Epidermal melanocyte (primary cell): ENCODE measurements at regions not wholly inside any gene's neighbourhood (a gene's known extent, or its start where the extent isn't known, plus 50 kb on each side); places are given as distances from the start of the nearest gene placed in this dataset.
A peak's percentile ranks its signal among the peaks of the same experiment; 100 is the strongest.

ENCODE experiments used
- DNase-seq: peaks from one replicate; pipeline ENCODE4 v3.0.0; 2011; ENCODE audit warnings: low spot score; ENCODE audit not compliant: insufficient read length

DNA sequence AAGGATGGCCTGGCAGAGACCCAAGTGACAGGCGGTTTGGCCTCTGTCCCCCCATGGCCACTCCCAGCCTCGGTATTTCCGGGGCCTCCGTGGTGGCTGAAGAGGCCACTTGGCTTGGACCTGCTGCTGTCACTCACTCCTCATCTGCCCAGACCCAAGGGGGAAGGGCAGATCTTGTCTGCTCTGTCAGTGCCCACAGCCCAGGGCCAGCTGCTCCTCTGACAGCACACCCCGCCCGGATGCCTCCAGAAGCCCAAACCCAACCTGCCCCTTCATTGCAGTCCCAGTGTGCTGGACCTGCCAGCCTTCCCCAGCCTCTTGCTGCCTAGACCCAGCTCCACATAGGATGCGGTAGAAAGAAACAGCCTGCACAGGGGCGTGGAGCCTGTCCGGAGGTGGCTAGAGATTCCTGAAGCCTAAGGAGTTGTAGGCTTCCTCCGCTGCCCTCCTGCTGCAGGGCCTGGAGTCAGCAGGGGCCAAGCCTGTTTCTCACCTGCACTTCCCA, 52.0 kb downstream of the MAGEF1 start:
- DNase-seq = no peak

DNA sequence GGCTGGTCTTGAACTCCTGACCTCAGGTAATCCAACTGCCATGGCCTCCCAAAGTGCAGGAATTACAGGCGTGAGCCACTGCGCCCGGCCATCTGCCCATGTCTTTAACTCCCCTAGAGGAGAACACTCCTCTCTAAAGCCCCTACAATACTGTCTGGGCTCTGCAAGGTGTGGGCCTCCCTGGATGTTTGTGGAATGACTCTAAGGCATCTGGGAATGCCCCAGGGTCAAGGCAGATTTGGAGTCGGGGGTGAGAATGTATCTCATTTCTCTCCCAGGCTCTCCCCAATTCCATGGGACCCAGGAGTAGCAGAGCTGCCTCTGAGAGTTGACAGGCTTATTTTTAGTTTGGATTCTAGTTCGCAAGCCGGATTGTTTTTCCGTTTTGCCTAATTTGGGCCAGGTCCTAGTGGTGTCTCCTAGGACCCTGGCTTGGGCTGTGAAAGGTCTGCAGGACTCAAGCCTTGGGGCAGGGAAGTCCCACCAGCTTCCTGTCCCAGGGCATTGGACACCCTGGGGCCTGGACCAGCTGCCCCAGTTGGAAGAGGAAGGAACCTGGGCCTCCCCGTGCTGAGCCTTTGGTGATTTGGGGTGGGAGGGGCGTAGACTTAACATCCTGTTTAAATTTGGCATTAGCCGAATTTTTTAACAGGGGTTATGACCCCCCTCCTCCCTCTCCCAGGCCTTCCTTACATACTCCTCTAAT, 53.5 kb downstream of the MAGEF1 start:
- DNase-seq = no peak

DNA sequence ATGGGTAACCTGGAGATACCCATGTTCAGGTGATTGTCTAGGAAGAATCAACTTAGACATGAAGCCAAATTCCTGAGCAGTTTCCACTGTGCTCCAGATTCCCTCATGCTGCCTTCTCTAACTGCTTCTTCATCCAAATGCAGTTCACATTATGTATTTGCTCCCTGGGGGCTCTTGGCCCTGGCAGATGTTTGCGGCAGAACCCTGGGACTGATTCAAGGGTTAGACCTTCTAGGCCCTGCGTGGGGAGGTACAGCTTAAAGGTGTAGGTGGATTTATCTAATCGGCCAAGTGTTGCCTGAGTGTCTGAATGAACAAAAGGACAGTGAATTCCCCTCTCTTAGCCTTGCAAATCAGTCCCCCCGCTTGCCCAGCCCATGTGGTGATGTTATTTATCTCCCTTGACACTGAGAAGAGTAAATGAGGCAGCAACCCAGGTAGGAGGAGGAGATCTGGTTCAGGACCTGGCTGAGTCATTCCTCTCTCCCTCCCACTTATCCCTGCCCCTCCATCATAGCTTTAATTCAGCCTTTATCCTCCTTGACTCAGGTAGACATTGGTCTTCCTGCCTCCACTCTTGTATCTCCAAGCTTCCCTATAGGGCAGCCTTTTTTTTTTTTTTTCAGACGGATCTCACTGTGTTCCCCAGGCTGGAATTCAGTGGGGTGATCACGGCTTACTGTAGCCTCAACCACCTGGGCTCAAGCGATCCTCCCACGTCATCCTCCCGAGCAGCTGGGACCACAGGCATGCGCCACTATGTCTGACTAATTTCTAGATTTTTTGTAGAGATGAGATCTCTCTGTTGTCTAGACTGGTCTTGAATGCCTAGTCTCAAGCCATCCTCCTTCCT, 54.8 kb downstream of the MAGEF1 start:
- DNase-seq = no peak

DNA sequence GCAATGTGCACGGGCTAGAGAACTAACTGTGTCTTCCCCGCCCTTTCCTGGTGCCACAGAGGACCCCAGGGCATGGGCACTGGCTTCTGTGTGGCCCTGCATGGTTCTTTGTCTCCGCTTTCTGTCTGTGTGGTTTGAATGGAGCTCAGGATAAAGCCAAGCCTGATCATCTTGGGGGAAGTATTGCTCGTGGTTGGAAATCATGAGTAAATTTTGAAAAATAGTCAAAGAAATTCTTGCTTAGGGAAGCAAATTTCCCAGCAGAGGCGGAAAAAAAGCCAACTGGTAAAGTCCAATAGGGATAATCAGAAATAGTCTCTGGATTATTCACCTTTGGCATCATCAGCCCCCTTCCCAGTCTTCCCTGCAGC, 55.4 kb downstream of the MAGEF1 start:
- DNase-seq = peak; percentile 45

DNA sequence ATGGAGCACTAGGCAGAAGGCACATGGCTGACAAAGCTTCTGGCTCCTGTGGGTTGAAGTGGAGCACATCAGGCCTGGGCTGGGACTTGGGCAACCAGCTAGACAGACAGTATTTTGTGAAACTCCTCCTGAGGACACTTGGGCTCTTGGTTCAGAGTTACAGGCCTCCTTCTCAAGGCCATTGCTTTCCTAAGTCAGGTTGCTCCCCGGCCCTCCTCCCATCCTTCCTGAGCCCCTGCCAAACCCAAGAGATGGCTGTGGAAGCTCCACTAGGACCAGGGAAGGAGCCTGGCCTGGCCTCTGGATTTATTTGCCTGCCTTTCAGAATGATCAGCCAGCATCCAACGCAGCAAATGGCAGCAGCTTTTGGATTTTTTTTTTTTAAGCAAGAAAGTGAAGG, 56.3 kb downstream of the MAGEF1 start:
- DNase-seq = no peak

DNA sequence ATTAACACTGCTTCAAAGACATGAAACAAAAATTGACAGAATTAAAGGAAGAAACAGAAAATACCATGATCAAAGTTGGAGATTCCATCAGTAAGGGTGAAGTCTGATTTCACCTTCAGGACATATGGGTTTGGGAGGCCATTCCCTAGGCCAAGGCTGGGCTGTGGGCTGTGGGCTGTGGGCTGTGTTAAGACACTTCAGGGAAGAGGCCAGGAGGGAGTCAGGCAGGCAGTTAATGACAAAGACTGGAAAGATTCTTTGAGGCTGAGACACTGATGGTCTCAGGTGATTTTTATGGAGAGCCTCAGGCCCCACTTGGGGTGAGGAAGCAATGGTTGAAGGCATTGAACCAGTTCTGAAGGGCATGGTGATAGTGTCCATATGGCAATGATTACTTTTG, 57.5 kb downstream of the MAGEF1 start:
- no peak for DNase-seq

DNA sequence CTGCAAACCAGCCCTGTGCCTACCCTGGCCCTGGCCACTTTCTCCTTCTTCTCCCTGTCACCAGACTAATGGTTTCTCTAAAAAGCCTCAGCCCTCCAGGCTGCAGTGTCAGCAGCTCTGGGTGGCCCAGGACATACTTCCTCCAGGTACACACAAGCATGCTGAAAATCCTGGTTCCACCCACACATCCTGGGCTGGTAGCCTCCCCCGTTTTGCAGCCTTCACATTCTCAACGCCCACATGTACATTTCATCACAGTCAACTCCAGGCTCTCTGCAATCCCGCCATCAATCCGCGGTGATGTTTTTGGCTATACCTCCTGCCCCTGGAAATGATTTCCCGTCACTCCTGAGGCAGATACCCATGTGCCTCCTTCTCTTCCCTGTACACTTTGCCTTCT, 59.4 kb downstream of the MAGEF1 start:
- no peak for DNase-seq

DNA sequence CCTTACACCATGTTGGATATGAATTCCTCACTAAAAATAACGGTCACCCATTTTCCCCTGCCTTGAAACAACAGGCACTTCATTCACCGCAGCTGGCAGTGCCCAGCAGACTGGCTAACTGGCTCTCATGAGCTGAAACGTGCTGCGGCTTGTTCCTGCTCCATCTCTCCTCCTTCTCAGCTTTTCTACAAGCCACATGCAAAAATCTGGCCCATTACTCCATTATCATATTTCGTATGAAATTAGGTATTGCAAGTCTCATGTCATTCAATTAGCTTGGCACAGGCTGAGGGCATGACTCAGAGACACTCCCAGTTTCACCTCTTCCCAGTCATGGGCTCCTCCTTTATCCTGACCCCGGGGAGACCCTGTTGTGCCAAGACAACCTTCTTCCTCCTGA, 60.0 kb downstream of the MAGEF1 start:
- DNase-seq = no peak

DNA sequence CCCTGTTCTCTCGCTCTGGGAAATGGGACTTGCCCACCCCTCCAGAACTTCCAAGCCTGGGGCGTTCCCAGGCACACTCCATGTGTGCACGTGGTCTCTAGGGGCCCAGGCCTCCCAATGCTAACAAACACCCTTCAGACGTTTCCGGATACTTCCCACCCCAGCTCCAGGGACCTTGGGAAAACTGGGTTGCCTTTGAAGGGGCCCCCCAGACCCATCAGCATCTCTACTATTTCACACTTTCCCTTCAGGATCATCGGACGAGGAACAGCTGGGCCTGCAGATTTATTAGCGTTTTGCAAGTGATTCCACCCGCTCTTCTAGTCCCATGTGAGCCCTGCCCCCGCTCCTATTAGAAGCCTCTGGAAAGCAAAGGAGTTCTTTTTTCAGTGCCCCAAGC, 63.2 kb downstream of the MAGEF1 start:
- no peak for DNase-seq

DNA sequence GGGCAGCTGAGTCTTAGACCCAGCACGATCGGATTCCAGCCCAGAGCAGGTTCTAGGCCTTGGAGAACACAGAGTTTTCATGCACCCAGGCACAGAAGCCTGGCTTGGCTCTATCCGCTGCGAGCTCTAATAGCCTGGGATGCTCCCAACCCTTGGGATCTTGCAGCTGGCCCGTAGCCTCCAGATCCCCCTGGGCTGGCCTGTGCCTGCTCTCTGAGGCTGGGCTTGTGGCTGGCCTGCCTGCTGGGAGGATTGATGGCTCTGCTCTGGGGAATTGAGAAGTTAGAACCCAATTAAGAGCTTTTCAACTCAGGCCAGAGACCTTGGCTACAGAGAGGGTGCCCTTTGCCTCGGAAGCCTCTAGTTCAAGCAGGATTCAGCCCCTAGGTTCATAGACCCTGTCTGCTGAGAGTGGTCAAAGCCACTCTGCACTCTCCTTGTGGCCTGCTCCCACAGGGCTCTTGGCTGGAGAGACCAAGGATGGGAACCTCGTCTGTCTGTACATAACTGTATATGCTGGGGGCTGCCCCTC, 64.4 kb downstream of the MAGEF1 start:
- no peak for DNase-seq

DNA sequence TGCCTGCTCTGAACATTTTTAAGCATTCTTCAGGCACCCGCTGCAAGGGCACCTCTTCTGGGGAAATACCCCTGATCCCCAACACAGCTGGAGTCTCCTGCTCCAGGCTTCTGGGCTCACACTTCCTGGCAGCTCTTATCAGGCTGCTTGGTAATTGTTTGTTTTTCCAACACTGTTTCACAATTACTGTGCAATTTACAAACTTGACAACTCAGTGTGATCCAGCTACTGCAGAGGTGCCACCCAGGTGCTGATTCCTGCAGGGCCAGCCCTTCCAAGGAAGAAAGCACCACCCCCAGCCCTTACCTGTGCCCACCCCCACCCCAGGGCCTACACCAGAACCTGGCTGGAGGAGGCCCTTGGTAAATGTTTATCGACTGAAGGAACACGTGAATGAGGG, 66.5 kb downstream of the MAGEF1 start:
- DNase-seq = no peak

DNA sequence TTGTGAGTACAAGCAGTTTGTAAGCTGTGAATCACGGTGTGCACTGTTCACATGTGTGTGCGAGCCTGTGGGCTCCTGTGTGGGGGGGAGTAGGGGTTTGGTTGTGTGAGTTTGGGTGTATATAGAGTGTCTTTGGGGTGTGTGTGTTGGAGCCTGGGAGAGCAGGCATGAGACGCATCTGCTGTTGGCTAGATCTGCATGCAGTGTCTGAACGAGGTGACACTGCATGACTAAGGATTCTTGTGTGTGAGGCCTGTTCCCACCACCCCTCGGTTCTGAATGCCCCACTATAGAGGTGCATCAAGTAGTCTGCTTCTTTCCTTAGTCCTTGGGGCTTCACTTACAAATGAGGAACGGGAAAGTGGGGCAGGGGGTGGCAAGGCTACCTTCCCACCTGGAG, 68.4 kb downstream of the MAGEF1 start:
- no peak for DNase-seq

DNA sequence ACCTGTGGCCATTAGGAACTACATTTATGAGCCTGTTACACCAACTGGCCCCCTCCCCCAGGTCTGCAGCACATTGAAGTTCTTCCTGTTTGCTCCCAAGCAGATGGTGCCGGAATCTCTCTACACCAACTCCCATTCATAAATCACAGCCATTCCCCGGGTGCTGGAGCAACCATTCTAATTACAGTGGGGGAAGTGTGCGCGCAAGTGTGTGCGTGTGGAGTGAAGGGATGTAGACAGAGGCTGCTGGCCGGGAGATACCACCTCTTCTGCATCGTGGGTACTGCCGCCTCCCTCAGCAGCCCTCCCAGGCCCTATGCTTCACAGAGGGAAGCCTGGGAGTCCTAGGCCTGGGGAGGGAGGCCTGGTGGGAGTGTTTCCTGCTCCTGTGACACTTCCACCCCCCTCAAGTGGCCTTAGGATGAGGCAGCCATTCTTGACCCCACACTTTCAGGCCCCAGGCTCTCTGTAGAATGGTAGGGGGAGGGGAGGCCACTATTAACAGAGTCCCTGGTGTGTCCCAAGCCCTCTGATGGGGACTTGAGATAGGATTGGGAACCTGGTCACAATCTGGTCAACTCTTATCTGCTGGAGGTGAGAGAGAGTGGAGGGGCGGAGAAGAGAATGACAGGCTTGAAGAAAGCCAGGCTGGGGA, 69.1 kb downstream of the MAGEF1 start:
- no peak for DNase-seq

DNA sequence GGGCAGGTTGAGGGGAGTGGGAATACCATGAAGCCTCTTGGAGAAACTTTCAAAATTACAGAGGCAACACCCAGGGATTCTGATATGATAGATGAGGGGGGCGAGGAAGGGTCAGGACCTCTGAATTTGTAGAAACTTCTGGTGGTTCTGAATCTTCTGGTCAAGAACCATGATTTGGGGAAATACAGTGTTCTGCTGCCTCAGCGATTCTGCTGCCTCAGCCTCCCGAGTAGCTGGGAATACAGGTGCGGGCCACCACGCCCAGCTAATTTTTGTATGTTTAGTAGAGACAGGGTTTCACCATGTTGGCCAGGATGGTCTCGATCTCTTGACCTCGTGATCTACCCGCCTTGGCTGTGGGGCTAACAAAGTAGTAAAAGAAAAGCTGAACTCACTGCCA, 70.4 kb downstream of the MAGEF1 start:
- DNase-seq = no peak

DNA sequence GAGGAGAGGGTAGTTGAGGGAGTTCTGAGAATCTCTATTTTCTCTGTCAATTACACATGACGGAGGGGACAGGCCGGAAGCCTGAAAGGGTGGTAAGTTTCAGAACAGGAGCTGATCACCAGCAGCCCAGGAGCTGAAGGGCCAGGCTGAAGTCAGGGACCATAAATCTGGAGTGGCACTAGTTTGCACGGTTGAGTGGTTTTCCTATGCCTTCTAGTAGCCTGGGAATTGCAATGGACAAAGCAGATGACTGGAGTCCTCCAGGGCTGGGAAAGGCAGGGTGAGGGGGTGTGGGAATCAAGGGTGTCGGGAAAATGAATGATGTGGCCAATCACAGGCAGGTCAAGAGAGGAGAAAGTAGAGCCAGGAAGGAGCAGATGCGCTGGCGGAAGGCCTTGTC, 72.5 kb downstream of the MAGEF1 start:
- no peak for DNase-seq

DNA sequence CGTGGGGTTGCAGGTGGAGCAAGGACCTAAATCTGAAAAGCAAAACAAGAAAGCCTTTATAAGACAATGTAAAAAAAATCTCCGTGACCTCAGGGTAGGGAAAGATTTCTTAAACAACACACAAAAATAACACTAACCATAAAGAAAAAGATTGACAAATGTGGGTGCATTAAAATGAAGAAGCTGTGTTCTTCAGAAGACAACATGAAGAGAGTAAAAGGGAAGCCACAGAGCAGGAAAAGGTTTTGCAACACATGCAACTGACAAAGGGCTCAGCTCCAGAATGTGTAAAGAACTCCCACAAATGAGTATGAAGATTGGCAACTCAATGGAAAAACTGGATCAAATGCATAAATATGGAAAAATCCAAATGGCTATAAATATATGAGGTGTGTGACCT, 74.2 kb downstream of the MAGEF1 start:
- DNase-seq = no peak

DNA sequence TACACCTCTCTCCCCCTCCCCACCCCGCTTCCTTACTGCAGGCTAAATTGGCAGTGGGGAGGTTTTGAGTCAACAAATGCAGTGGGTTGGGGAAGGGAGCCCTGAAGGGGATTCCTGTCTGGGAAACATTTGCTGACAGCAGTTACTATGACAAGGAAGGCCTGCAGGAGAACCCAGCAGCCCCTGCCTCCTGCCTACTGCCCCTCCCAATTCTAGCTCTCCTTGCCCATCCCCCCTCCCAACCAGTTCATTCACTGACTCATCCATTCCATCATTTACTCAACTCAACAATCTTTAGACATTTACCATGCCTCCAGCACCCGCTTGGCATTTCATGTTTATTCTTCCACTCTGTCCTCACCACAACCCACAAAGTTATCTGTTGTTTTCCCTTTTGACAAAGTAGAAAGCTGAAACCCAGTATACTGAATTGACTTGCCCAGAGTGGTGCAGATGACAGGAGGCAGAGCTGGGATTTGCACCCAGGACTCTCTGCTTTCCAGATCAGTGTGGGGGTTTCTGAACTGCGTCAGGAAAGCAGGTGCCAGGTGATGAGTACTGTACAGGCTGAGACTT, 75.0 kb downstream of the MAGEF1 start:
- peak; percentile 63 for DNase-seq

DNA sequence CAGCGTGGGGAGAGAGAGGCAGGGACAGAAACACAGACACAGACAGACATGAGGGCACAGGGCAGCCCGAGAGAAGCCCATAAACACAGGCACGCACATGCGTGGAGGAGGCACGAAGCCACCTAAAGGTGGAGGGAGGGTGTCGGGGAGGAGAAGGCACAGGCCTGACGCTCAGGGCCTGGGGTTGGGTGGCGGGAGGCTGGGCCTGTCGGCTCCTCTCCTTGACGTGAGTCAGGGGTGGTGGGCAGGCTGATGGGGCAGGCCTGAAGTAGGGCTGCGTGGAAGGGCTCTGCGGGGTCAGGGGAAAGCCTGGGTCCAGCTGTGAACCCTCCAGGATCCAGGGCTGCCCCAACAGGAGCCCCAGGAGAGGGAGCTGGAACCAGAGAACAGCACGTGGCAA, 74.2 kb downstream of the EPHB3 start:
- no peak for DNase-seq

DNA sequence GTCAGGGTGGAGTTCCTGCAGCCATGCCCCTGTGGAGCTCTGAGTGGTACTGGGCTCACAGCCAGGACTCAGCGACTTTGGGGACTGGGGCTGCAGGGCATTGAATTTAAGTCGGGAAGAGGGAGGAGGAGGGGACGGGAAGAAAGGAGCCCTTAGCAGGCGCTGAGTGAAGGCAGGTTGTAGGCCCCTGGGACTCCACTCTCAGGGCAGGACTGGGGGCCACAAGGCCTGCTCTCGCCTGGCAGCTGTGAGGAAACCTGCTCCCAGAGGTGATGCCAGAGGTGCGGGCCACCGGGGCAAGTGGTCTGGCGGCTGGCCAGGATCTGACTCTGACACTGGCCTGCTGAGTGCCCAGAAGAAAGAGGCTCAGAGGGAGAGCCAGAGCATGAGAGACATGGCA, 73.5 kb downstream of the EPHB3 start:
- no peak for DNase-seq

DNA sequence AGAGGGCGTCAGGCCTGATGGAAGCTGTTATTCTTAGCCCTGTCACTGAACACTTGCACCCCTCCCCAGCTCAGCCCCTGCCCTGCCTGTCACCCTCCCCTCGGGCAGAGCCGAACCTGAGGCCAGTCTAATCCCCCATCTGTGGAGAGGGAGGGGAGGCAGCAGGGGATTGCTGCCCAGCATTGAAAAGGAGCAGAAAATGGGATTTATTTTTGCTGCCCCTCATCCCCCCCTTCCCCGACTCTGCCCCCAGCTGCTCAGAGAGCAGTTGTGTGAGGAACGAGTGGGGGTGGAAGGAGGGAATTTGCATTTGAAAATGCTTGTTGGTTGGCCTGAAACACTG, 71.6 kb downstream of the EPHB3 start:
- no peak for DNase-seq

DNA sequence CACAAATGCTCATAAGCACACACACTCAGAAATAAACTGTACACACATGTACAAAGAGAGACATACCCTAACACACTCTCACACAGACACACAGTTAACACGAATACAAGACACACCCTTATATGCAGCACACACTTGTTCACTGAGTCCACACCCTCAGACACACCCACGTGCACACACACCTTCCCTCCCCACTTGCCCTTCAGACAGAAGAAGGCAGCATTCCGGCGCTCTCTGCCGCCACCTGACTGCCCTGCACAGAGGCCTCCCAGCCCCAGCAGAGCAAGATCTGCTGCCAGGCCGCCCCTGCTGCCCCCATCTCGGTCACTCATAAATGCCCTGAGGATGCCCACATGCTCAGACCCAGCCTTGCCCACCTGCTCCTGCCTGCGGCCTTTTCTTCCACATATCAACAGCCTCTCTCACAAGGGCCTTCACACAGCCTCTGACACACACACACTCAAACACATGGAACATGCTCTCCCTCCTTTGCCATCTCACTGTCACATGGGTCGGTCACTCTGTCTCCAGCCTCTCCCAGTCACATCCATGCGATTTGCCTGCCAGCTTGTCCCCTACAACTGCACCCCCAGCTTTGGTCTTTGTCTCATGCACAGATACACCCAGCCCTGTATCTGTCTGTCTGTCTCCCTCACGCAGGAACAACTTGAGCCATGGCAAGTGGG, 71.1 kb downstream of the EPHB3 start:
- no peak for DNase-seq
